Stimulated activated CD4-positive, alpha-beta T cell treated with anti-CD3 and anti-CD28 coated beads, Interleukin-4, amount 100 ng/mL, for 24 hours (primary cell): ENCODE measurements at regions not wholly inside any gene's neighbourhood (a gene's known extent, or its start where the extent isn't known, plus 50 kb on each side); places are given as distances from the start of the nearest gene placed in this dataset.

Source experiments
- DNase-seq: peaks from one replicate; pipeline ENCODE4 v3.0.0-alpha.2; 2020

DNA sequence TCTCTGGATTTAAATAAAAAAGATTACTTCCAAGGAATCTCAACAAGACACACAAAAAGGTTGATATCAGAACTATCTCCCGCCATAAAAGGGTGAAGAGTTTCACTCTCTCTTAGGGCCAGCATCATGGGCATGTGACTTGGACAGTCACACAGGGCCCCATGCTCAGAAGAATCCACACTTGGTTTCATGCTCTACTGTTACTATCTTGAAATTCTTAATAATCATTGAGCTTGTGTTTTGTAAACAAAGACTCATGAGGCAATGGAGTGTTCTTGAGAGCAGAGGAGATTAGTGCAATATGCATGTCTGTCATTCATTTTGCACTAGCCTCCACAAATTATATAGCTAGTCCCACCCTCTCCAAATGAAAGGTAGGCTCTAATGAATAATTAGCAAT, 58.4 kb downstream of the HMHB1 start:
- no peak for DNase-seq

- no peak for DNase-seq
Observed at GRCh38 chr5:143870871-143871632, 59.1 kb downstream of the HMHB1 start.

- DNase-seq = no peak
Observed at GRCh38 chr5:143871672-143872071, 59.7 kb downstream of the HMHB1 start.

- no peak for DNase-seq
Observed at GRCh38 chr5:143874312-143874711, 62.4 kb downstream of the HMHB1 start.

GRCh38 chr5:143877196-143877595, 65.2 kb downstream of the HMHB1 start:
- no peak for DNase-seq

GRCh38 chr5:143878430-143878829, 66.5 kb downstream of the HMHB1 start:
- no peak for DNase-seq

DNA sequence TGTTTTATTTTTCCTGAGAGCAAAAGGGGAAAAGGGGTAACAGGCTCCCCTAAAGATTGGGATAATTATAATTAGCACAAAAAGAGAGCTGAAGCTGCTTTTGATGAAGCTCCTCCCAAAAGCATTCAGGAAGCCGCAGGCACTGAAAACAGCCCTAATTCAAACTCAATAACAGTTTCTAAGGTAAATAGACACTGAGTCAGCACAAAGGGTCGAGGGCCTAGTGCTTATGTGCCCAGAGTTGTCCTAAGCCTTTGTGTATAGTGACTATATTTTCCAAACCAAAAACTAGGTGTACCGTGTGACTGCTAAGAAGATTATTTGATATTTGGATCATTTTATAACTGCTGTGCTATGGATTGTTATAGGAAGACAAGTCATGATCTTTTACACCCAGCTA, 67.7 kb downstream of the HMHB1 start:
- DNase-seq = no peak

DNA sequence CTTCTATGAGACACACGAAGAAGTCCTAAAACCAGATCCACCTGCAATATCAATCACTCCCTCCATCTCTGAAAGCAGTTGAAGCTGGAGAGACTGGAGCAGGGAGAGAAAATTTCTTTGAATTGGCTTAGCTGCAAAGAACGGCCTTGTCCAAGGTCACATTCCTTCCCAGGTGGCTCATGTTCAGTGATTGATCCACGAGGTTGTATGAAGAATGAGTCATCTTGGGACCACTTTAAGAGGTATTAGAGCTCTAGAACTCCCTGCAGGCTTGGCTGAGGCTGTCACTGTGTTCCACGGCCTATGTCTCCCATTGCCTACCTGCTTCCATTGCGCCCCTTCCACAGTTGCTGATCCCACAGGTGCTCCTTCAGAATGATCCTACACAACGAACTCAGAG, 68.2 kb downstream of the HMHB1 start:
- DNase-seq = no peak

DNA sequence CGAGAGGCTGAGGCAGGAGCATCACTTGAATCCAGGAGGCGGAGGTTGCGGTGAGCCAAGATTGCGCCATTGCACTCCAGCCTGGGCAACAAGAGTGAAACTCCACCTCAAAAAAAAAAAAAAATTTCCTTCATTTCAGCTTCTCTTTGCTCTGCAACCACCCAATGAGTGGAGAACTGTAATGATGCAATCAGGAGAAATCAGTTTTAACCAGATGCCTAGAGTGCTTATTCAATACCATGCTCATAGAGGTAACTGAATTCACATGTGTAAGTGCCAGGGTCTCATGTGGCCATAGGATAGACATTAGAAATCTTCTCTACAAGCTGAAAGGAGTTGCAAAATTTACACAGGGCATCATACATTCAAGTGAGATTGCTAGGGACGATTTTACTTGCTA, 70.6 kb downstream of the HMHB1 start:
- no peak for DNase-seq

GRCh38 chr5:143886096-143886495, 74.1 kb downstream of the HMHB1 start:
- no peak for DNase-seq

GRCh38 chr5:143886651-143887638, 75.0 kb downstream of the HMHB1 start:
- no peak for DNase-seq

DNA sequence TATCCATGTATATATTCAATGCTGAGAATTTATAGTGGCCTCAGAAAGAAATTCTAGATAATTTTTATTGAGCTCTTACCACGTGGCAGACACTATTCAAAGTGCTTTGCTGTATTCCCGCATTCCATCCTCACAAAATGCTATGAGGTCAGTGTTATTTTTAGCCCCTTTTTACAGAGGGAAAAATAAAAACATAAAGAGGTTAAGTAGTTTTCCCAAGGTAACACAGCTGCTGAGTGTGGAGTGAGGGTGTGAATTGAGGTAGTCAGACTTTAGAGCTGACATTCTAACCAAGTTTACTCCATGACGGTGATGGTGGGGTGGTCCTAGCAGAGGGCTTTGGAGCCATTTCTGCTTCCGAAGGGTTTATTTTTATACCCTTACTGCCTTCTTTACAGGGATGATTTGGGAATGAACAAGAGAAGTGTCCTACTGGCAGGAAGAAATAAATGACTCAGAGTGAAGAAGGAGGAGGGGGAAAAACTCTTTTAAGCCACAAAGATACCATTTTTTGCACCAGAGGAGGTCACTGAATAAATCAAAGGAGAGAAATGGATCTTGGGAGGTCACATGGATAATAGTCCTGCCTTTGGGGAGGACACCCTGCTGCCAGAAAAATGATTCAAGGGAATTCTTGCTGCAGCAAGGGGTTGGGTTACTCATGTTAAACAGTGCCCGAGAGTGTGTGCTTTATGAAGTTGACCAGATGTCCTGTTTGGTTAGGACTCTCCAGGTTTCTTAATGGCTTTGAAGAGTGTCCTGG, 76.1 kb downstream of the HMHB1 start:
- no peak for DNase-seq

GRCh38 chr5:143888912-143889311, 77.0 kb downstream of the HMHB1 start:
- DNase-seq = no peak

DNA sequence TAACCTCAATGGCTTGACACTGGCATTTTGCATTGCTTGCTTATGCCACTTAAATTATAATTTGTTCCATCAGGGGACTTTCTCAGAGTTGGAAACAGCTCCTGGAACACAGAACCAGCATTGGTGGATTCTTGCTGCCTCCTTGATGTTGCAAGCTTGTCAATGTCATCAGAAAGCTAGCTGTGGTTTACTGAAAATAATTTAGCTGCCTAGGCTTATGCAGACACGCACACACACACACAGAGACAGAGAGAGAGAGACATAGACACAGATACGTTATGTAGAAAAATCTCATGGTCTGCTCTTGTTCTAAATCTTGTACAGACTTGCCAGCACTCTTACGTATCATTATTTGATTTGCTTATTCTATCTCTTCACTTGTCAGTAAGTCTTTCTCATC, 78.0 kb downstream of the HMHB1 start:
- DNase-seq = no peak

DNA sequence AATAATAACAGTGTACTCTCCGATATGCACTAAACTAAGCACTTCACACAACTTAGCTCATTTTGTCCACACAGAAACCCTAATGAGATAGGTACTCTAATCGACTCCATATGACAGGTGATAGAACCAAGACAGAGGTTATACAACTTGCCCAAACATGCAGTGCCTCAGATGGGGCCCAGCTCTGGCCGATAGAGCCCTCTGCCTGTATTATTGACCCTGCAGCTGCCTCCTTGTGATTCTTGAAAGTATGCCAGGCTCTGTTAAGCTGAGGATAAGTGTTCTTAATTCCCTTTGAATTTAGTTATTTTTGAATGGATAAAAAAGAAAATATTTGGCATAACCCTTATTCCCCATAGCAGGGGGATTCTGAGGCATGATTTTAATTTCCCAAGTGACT, 78.5 kb downstream of the HMHB1 start:
- no peak for DNase-seq

GRCh38 chr5:143892271-143892670, 80.3 kb downstream of the HMHB1 start:
- no peak for DNase-seq

GRCh38 chr5:143892908-143893307, 80.9 kb downstream of the HMHB1 start:
- DNase-seq = no peak

- no peak for DNase-seq
Observed at GRCh38 chr5:143893638-143894037, 81.7 kb downstream of the HMHB1 start.

DNA sequence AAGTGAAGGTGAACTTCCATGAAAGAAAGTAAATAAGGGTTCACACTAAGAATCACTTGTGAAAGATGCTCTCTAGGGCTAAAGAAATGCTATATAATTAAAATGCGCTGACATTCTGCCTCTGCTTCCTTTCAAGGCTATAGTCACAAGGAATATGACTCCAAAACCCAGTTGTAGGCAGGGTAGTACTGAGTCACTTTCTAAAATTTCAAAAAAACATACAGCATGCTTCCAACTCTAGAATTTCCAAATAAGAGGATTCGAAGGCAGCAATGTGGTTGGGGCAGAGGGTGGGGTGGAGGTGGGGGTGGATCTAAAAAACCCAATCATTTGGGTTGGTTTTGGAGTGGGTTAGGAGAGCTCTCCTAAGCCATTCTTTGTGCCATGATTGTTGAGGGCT, 84.6 kb downstream of the HMHB1 start:
- DNase-seq = no peak

- no peak for DNase-seq
Observed at GRCh38 chr5:143896966-143897365, 85.0 kb downstream of the HMHB1 start.

DNA sequence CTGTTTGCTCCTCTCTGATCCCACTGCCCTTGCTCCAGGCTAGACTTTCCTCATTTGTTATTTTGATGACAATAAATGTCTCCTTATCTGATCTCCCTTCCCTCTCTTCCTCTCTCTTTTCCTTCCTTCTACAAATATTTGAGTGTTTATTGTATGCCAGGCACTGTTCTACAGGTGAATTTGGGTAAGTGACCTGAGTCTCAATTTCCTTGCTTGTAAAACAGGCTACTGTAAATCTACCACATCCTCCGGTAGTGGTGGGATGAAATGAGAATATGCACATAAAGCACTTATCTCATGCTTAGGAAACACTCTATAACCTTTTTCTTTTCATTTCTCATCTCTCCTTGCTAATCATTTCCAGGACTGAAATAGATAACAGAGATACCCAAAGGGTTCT, 86.4 kb downstream of the HMHB1 start:
- DNase-seq = no peak

GRCh38 chr5:143898916-143899591, 87.1 kb downstream of the HMHB1 start:
- no peak for DNase-seq

GRCh38 chr5:143908959-143909358, 97.0 kb downstream of the HMHB1 start:
- no peak for DNase-seq
